ENCODE measurements at regions not wholly inside any gene's neighbourhood (a gene's known extent, or its start where the extent isn't known, plus 50 kb on each side); places are given as distances from the start of the nearest gene placed in this dataset.
A peak's percentile ranks its signal among the peaks of the same experiment; 100 is the strongest.
"Not testable (repeated sequence)": the region's sequence is repeated elsewhere in the genome, so short reads cannot be mapped to it uniquely, and the experiment has no call there.

GRCh38 chr5:44046619-44047364 is 342.4 kb downstream of the FGF10 start:
- no peak for TF ChIP-seq CTCF (IDR thresholded peaks at IDR 0.05; ENCODE audit: low read depth, low read length, missing control alignments)
- no peak overlapping the region for H3K27ac ChIP-seq
- no peaks in the 10 kb centered on the region for H3K27me3 ChIP-seq (replicated peaks)
- H3K36me3 ChIP-seq (replicated peaks), result no peaks in the 10 kb centered on the region
- DNase-seq, result no peak
- no peak overlapping the region for H3K4me3 ChIP-seq (ENCODE audit: low read depth, low read length)
- in situ Hi-C loops (cut with HindIII; ENCODE audit: low pct_ligation_motif_present, low sequenced_read_pairs), result no loop called here

- H3K27me3 ChIP-seq (replicated peaks); in situ Hi-C loops (cut with HindIII; ENCODE audit: low pct_ligation_motif_present, low sequenced_read_pairs); H3K27ac ChIP-seq; DNase-seq; H3K4me3 ChIP-seq (ENCODE audit: low read depth, low read length); H3K36me3 ChIP-seq (replicated peaks): not testable (repeated sequence)
Observed at GRCh38 chr5:44044549-44044948, 344.7 kb downstream of the FGF10 start.

GRCh38 chr5:44028226-44028625 is 361.0 kb downstream of the FGF10 start:
- Histone ChIP-seq H3K4me3 (ENCODE audit: low read depth, low read length) (no peak overlapping the region), H3K27me3 (replicated peaks) (no peaks in the 10 kb centered on the region), H3K36me3 (replicated peaks) (no peaks in the 10 kb centered on the region), H3K27ac (no peak overlapping the region)
- in situ Hi-C loops (cut with HindIII; ENCODE audit: low pct_ligation_motif_present, low sequenced_read_pairs), result no loop called here
- no peak for TF ChIP-seq CTCF (IDR thresholded peaks at IDR 0.05; ENCODE audit: low read depth, low read length, missing control alignments)
- no peak for DNase-seq

GRCh38 chr5:44022622-44023021 is 366.6 kb downstream of the FGF10 start:
- TF ChIP-seq CTCF (IDR thresholded peaks at IDR 0.05; ENCODE audit: low read depth, low read length, missing control alignments), result no peak
- in situ Hi-C loops (cut with HindIII; ENCODE audit: low pct_ligation_motif_present, low sequenced_read_pairs), result no loop called here
- DNase-seq, result no peak
- no peak overlapping the region for H3K4me3 ChIP-seq (ENCODE audit: low read depth, low read length)
- no peaks in the 10 kb centered on the region for H3K27me3 ChIP-seq (replicated peaks)
- no peak overlapping the region for H3K27ac ChIP-seq
- H3K36me3 ChIP-seq (replicated peaks), result no peaks in the 10 kb centered on the region

GRCh38 chr5:44011518-44011917 is 377.7 kb downstream of the FGF10 start:
- no peaks in the 10 kb centered on the region for H3K27me3 ChIP-seq (replicated peaks)
- no peak for DNase-seq
- H3K36me3 ChIP-seq (replicated peaks), result no peaks in the 10 kb centered on the region
- TF ChIP-seq CTCF (IDR thresholded peaks at IDR 0.05; ENCODE audit: low read depth, low read length, missing control alignments), result no peak
- H3K27ac ChIP-seq, result no peak overlapping the region
- no peak overlapping the region for H3K4me3 ChIP-seq (ENCODE audit: low read depth, low read length)
- in situ Hi-C loops (cut with HindIII; ENCODE audit: low pct_ligation_motif_present, low sequenced_read_pairs), result no loop called here

GRCh38 chr5:44002381-44002901 is 386.8 kb downstream of the FGF10 start:
- peak; percentile 16 for DNase-seq
- H3K4me3 ChIP-seq (ENCODE audit: low read depth, low read length), result no peak overlapping the region
- no peak for TF ChIP-seq CTCF (IDR thresholded peaks at IDR 0.05; ENCODE audit: low read depth, low read length, missing control alignments)
- H3K36me3 ChIP-seq (replicated peaks), result no peaks in the 10 kb centered on the region
- in situ Hi-C loops (cut with HindIII; ENCODE audit: low pct_ligation_motif_present, low sequenced_read_pairs), result no loop called here
- no peaks in the 10 kb centered on the region for H3K27me3 ChIP-seq (replicated peaks)
- peak overlapping the region; percentile 34 for H3K27ac ChIP-seq

Measured in brain microvascular endothelial cell (primary cell).